H9 (cell line): ENCODE measurements at regions not wholly inside any gene's neighbourhood (a gene's known extent, or its start where the extent isn't known, plus 50 kb on each side); places are given as distances from the start of the nearest gene placed in this dataset.

Experiments used
- DNase-seq: peaks from one replicate; pipeline ENCODE4 v3.0.0-alpha.2; 2017
- H2AFZ ChIP-seq: one replicate; pipeline ENCODE4 v1.6.1; 2013; ENCODE audit warnings: mild to moderate bottlenecking, low read length, control low read depth, moderate library complexity
- H2AK5ac ChIP-seq: 2 replicates; pipeline ENCODE4 v1.6.1; 2013; ENCODE audit warnings: low read length, control low read depth, mixed read lengths; ENCODE audit not compliant: insufficient read length
- H2BK120ac ChIP-seq: one replicate; pipeline ENCODE4 v1.6.1; 2013; ENCODE audit warnings: low read depth, mild to moderate bottlenecking, low read length, control low read depth, inconsistent platforms; ENCODE audit not compliant: poor library complexity, severe bottlenecking
- H2BK12ac ChIP-seq: 2 replicates; pipeline ENCODE4 v1.6.1; 2013; ENCODE audit warnings: low read length, control low read depth, mixed read lengths, low read depth; ENCODE audit not compliant: insufficient read length
- H2BK15ac ChIP-seq: 2 replicates; pipeline ENCODE4 v1.6.1; 2013; ENCODE audit warnings: low read depth, low read length, control low read depth
- H2BK20ac ChIP-seq: one replicate; pipeline ENCODE4 v1.6.1; 2013; ENCODE audit warnings: low read depth, mild to moderate bottlenecking, low read length, control low read depth, inconsistent platforms; ENCODE audit not compliant: poor library complexity, severe bottlenecking
- H2BK5ac ChIP-seq: 2 replicates; pipeline ENCODE4 v1.6.1; 2013; ENCODE audit warnings: low read length, control low read depth, mixed read lengths; ENCODE audit not compliant: insufficient read length
- H3K14ac ChIP-seq: 2 replicates; pipeline ENCODE4 v1.6.1; 2013; ENCODE audit warnings: low read length, control low read depth; ENCODE audit not compliant: insufficient read depth
- H3K18ac ChIP-seq: 2 replicates; pipeline ENCODE4 v1.6.1; 2013; ENCODE audit warnings: low read depth, mild to moderate bottlenecking, mixed read lengths, low read length, control low read depth; ENCODE audit not compliant: insufficient read length
- H3K23ac ChIP-seq: 2 replicates; pipeline ENCODE4 v1.6.1; 2013; ENCODE audit warnings: low read length, control low read depth, mixed read lengths, low read depth; ENCODE audit not compliant: insufficient read length
- H3K23me2 ChIP-seq: 2 replicates; pipeline ENCODE4 v1.6.1; 2013; ENCODE audit warnings: low read depth, mild to moderate bottlenecking, mixed read lengths, low read length, control low read depth; ENCODE audit not compliant: insufficient read length, poor library complexity, severe bottlenecking
- H3K27ac ChIP-seq: 2 replicates; pipeline ENCODE4 v1.5.1; 2013; ENCODE audit warnings: low read length, control low read depth, mixed read lengths, low read depth; ENCODE audit not compliant: insufficient read length
- H3K27me3 ChIP-seq: 2 replicates; pipeline ENCODE4 v1.6.1; 2013; ENCODE audit warnings: low read length, control low read depth, inconsistent platforms; ENCODE audit not compliant: insufficient read depth
- H3K4ac ChIP-seq: 2 replicates; pipeline ENCODE4 v1.6.1; 2013; ENCODE audit warnings: low read depth, mild to moderate bottlenecking, control low read depth, inconsistent platforms, low read length, moderate library complexity
- H3K4me1 ChIP-seq: 2 replicates; pipeline ENCODE4 v1.6.1; 2013; ENCODE audit warnings: low read length, control low read depth, inconsistent platforms; ENCODE audit not compliant: insufficient read depth
- H3K4me2 ChIP-seq: 2 replicates; pipeline ENCODE4 v1.6.1; 2013; ENCODE audit warnings: low read length, control low read depth, mixed read lengths; ENCODE audit not compliant: insufficient read length, insufficient read depth
- H3K56ac ChIP-seq: 2 replicates; pipeline ENCODE4 v1.6.1; 2013; ENCODE audit warnings: low read depth, mild to moderate bottlenecking, mixed read lengths, low read length, control low read depth; ENCODE audit not compliant: insufficient read length
- H3K79me1 ChIP-seq: 2 replicates; pipeline ENCODE4 v1.6.1; 2013; ENCODE audit warnings: low read depth, mild to moderate bottlenecking, moderate library complexity, low read length, control low read depth, inconsistent platforms; ENCODE audit not compliant: insufficient read depth, poor library complexity, severe bottlenecking
- H3K79me2 ChIP-seq: 2 replicates; pipeline ENCODE4 v1.6.1; 2013; ENCODE audit warnings: low read length, control low read depth, inconsistent platforms; ENCODE audit not compliant: insufficient read depth
- H3K9ac ChIP-seq: 2 replicates; pipeline ENCODE4 v1.6.1; 2013; ENCODE audit warnings: low read length, control low read depth, mixed read lengths; ENCODE audit not compliant: insufficient read length; ENCODE audit errors: extremely low read depth
- H3K9me3 ChIP-seq: one replicate; pipeline ENCODE4 v1.6.1; 2013; ENCODE audit warnings: low read depth, low read length, inconsistent platforms; ENCODE audit not compliant: control insufficient read depth
- H3T11ph ChIP-seq: one replicate; pipeline ENCODE4 v1.6.1; 2013; ENCODE audit warnings: mild to moderate bottlenecking, low read length, control low read depth, inconsistent platforms
- H4K20me1 ChIP-seq: one replicate; pipeline ENCODE4 v1.6.1; 2013; ENCODE audit not compliant: control insufficient read depth, insufficient read length, insufficient read depth
- H4K5ac ChIP-seq: 2 replicates; pipeline ENCODE4 v1.6.1; 2013; ENCODE audit warnings: low read depth, mild to moderate bottlenecking, mixed read lengths, low read length, control low read depth; ENCODE audit not compliant: insufficient read length
- H4K8ac ChIP-seq: replicated peaks from 2 replicates; pipeline ENCODE4 v1.6.1; 2013; ENCODE audit warnings: low read length, control low read depth, mixed read lengths, low read depth; ENCODE audit not compliant: insufficient read length
- H4K91ac ChIP-seq: 2 replicates; pipeline ENCODE4 v1.6.1; 2013; ENCODE audit warnings: low read depth, mild to moderate bottlenecking, moderate library complexity, mixed read lengths, low read length, control low read depth; ENCODE audit not compliant: insufficient read length
- H3K27ac Mint-ChIP-seq, 3 experiments: 2 replicates in 2 of 3; 3 replicates in 1 of 3; pipeline ENCODE4 v1.8.0; 2020 to 2021; ENCODE audit warnings: mixed read lengths in 3 of 3, mild to moderate bottlenecking in 1 of 3, moderate library complexity in 1 of 3
- H3K27me3 Mint-ChIP-seq: 2 replicates; pipeline ENCODE4 v1.8.0; 2021; ENCODE audit warnings: low read depth, mild to moderate bottlenecking, moderate library complexity, mixed read lengths
- H3K36me3 Mint-ChIP-seq, 3 experiments: 2 replicates in 2 of 3; 3 replicates in 1 of 3; pipeline ENCODE4 v1.8.0; 2020 to 2021; ENCODE audit warnings: low read depth in 3 of 3, mixed read lengths in 3 of 3; ENCODE audit not compliant: insufficient read depth in 1 of 3
- H3K4me1 Mint-ChIP-seq, 2 experiments: 2 replicates each; pipeline ENCODE4 v1.8.0; 2020; ENCODE audit warnings: mixed read lengths in 2 of 2
- H3K4me3 Mint-ChIP-seq, 2 experiments: 2 replicates in 1 of 2; 3 replicates in 1 of 2; pipeline ENCODE4 v1.8.0; 2020 to 2021; ENCODE audit warnings: mild to moderate bottlenecking in 2 of 2, mixed read lengths in 2 of 2, moderate library complexity in 1 of 2
- H3K9me3 Mint-ChIP-seq, 2 experiments: 2 replicates in 1 of 2; 3 replicates in 1 of 2; pipeline ENCODE4 v1.8.0; 2020; ENCODE audit warnings: mild to moderate bottlenecking in 2 of 2, mixed read lengths in 2 of 2, moderate library complexity in 1 of 2
- CTCF ChIP-seq: fragments of 200-600 bp; sonication (generic); conservative IDR thresholded peaks from 3 replicates; pipeline ENCODE4 v1.8.0; 2021; ENCODE audit warnings: antibody characterized with exemption, mild to moderate bottlenecking
- WGBS: extraction: QIAGEN DNeasy Blood & Tissue Kit; methylation state at CpG from one replicate; pipeline ENCODE4 v1.1.7; 2013; ENCODE audit warnings: missing lambda C conversion rate, low lambda C conversion rate, mixed read lengths; ENCODE audit not compliant: insufficient read length; ENCODE audit errors: extremely low coverage; 5-methylcytosine and 5-hydroxymethylcytosine counted together

DNA sequence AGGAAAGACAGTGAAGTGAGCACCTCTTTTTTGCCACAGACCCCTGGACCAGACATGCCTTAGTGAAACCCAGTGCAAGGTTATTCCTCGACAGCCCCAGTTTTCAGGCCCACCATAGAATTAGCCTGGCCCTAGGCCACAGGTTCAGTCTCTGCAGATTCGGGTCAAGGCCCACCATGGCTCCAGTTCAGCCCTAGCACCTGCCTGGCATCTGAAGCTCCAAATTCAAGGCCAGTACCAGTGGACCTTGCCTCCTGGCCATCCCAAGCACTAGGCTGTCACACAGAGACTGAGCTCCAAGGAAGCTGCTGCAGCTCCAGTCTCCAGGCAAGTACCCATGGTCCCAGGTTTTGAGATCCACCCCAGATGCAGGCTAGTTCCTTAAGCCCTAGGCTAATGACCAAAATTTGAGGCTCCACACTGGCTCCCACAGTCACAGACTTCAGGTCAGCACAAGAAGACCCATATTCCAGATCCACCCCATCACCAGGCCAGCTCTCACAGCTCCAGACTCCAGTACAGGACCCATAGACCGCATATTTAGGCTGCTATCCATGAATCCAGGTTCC lies 877.5 kb upstream of the ADGRB3 start:
- no peak for DNase-seq
- Histone ChIP-seq H3K9ac (no peak overlapping the region), H2BK15ac (no peak overlapping the region), H4K8ac (no peak overlapping the region), H3K23ac (no peak overlapping the region), H2BK12ac (no peak overlapping the region), H2BK5ac (no peak overlapping the region), H2AFZ (no peak overlapping the region), H2AK5ac (no peak overlapping the region), H3K18ac (no peak overlapping the region), H3K79me2 (no peaks in the 10 kb centered on the region), H3K4ac (no peak overlapping the region), H3K79me1 (no peaks in the 10 kb centered on the region), H3K4me1 (no peaks in the 10 kb centered on the region), H3K27ac (no peak overlapping the region), H4K5ac (no peak overlapping the region), H3K27me3 (no peaks in the 10 kb centered on the region), H3K56ac (no peak overlapping the region), H3K4me2 (no peak overlapping the region), H4K20me1 (no peaks in the 10 kb centered on the region), H3T11ph (no peak overlapping the region), H3K9me3 (no peaks in the 10 kb centered on the region), H4K91ac (no peak overlapping the region), H3K23me2 (no peaks in the 10 kb centered on the region), H3K14ac (no peak overlapping the region; the same call in 1 of the 2 replicates), H2BK20ac (no peak overlapping the region), H2BK120ac (no peak overlapping the region)
- no peak for TF ChIP-seq CTCF
- Mint-ChIP-seq H3K27me3 (no peaks in the 10 kb centered on the region), H3K27ac (no peak overlapping the region), H3K4me1 (peaks cover 0 to 6% of the 10 kb centered on the region in 2 experiments; a peak in 1 of 4 replicates), H3K36me3 (peaks cover 0 to 10% (median 4%) of the 10 kb centered on the region in 3 experiments; a peak in 3 of 7 replicates), H3K9me3 (peaks cover 0 to 2% of the 10 kb centered on the region in 2 experiments; a peak in 4 of 5 replicates), H3K4me3 (no peak overlapping the region)
- no CpG with 5 or more reads among the region's 3 CpGs for WGBS
